NCI-H526 (cell line): ENCODE measurements at regions not wholly inside any gene's neighbourhood (a gene's known extent, or its start where the extent isn't known, plus 50 kb on each side); places are given as distances from the start of the nearest gene placed in this dataset.

Experiments
- DNase-seq, 2 experiments: peaks; one replicate each; lab custom pipeline; 2025; lab: John Stamatoyannopoulos, UW

DNA sequence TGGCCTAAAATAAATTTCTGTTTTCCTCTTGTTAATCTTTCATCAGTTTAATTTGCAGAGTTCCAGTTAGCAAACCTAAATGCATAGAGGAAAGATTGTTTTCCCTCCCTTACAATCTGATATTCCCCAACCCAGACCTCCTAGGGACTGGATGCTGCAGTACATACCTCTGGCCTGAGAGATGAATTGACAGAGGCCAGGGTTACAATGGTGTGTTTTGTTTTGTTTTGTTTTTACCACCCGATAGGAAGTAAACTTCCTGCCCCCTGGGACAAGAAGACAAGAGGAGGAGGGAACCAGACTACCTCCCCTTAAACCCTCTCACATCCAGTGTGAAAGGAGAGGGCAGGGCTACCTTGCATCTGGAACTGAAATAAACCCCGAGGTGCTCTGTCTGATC, 319.0 kb downstream of the LRFN2 start:
- no peak for DNase-seq

DNA sequence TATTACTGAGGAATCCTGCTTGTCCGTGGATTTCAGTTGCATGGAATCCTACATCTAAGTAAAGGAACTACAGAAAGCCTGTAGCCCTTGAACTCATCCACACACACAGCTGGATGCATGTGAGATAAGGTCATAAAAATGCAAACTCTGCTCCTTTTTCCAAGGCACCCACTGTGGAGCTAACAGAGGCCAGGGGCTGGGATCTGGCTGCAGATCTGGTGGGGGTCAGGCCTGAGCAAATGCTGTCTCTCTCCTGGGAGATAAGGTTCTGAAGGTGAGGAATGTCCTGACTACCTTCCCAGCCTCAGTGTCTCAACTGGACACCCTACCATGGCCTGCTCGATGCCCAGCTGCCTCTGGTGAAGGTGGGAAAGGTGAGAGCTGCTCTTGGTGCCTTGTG, 321.5 kb downstream of the LRFN2 start:
- peak; percentile 33 to 68 for DNase-seq

DNA sequence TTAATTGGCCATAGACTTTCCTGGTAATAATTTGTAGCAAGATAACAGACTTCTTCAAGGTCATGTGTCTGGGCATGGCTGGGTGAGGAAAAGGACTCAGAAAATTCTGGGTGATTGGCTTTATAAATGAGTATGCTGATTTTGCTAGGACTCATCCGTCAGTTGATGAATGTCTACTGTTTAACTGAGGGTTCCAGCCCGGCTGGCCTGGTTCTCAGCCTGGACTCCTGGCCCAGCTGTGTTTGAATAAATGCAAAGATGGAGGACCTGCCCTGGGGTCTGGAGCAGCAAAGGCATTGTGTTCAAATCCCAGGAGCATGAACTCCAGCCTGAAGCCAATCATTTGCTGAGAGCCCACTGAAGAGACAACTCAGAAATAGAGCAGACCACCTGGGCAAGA, 323.2 kb downstream of the LRFN2 start:
- DNase-seq, result no peak

DNA sequence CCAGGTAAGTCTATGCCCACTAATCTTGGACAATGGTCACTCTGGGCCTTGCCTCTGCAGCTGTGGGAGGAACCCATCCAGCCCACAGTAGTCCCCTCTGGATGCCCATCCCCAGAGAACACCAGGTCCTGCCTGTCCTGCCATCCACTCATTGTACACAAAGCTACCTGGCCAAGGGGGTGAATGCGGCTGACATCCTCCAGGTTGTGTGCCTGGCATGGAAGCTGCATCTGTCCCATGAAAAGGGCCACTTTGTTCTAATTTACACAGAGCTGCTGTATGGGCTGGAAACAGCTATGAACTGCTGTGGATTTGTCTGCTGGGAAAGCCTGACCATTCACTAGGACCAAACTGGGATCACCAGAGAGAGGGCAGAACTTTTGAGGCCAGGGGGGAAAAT, 324.8 kb downstream of the LRFN2 start:
- DNase-seq, result no peak

DNA sequence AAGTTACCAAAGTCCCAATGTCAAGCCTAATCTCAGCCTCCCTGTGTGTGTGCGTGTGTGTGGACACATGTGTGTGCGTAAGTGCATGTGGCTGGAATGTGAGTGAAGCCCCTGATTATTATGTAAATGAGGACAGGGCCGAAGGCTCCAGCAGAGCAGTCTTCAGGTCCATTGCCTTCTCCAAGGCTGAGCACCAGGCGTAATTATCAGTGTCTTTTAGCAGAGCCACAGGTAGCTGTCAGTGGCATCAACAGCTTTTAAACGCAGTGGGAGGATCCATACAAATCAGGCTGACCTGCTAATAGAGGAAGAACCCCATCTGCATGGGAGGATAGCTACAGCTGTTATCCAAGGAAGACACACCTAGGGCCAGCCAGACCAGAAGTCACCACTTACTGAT, 324.3 kb upstream of the MOCS1 start:
- DNase-seq, result no peak

- DNase-seq, result no peak
Observed at GRCh38 chr6:40256831-40257230, 322.6 kb upstream of the MOCS1 start.

GRCh38 chr6:40256224-40256623, 322.0 kb upstream of the MOCS1 start:
- DNase-seq, result peak in 1 of 2 experiments; percentile 12

DNA sequence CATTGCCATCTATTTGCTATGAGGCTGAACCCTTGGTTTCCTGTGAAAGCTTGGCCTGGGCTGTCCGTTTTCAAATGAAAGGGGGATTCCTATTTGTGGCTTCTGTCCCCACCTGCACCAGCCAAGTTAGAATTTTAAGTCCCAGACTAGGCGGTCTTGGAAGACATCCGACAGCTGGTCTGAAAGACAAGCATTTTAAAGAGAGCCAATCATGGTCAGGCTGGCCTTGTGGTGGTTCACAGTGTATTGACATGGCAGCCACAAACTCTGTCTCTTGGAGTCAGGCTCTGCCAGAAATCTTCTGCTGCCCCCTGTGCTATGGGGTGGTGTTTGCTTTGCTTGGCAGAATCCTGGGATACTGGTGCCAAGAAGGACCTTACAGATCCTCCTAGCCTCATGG, 319.2 kb upstream of the MOCS1 start:
- no peak for DNase-seq

DNA sequence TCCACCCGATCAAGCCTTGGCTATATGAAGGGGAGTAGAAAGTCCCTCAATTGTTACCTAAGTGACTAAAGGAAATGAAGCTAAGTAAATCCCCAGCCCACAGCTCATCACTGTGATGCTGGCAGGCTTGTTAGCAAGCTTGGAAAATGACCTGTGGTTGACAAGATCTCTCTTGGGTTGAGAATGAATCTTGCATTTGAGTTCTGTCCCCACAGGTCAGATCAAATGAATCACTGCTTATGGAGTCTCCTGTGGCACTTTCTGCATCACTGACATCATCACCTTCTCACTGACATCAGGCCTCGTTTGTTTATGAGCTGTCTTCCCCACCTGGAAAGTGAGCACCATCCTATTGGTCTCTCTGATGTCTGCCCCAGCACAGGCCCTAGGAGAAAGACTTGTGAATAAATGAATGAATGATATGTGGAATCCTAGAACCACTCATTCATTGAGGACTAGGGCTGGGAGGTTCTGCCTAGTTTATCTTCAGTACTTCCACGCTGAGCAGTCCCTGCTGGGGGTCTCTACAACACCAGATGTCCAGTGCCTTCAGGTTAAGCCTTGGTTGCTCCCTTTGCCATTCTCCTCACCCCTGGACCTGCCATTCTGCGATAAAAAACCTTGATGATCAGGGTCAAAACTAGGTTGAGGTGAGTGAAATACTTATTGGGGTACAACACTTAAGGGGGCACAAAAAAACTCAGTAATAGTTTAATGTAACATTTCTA, 318.4 kb upstream of the MOCS1 start:
- no peak for DNase-seq

DNA sequence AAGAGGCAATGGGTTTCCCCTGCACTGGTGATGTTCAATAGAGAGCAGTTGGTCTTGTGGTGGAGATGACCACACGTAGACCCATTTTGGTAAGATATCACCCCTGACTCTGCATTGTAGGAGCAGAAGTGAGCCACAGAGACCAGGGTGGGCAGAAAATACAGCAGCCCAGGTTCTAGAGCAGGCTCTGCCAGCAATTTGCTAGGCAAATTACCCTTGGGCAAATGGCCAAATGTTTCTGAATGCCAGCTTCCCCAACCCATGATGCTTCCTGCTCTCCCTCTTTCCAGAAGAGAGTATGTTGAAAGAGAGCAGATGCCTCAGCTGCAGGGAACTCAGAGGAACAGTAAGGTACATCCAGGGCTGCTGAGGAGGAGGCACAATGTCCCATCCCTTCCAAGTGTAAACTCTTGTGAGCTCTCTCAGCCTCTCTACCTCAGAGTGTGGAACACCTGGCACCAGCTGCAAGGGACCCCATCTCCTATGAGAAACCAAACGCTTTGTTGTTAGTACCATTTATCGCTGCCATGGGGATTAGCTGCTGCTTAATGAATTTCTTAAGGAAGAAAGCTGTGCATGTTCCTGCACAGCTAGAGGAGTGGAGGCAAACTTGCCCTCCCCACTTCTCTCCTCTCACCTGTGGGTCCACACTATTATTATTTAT, 317.5 kb upstream of the MOCS1 start:
- peak; percentile 78 to 91 for DNase-seq

DNA sequence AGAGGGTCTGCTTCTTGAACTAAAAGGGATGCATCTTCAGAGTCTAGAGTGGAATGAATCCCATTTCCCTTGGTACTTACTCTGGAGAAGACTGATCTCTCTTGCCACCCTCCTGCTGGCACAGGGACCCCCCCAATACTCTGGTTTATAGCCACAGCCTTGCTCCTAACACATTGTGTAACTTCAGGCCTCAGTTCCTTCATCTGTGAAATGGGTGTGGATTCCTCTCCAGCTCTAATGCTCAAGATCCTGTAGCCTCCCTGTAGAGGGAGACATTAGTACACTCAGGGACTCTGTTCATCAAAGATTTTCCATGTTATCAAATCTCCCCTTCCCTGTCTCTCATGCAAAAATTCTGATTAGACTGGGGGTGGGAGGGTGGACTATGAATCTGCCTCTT, 315.7 kb upstream of the MOCS1 start:
- peak in 1 of 2 experiments; percentile 38 for DNase-seq

- DNase-seq, result no peak
Observed at GRCh38 chr6:40247516-40248115, 313.4 kb upstream of the MOCS1 start.

DNA sequence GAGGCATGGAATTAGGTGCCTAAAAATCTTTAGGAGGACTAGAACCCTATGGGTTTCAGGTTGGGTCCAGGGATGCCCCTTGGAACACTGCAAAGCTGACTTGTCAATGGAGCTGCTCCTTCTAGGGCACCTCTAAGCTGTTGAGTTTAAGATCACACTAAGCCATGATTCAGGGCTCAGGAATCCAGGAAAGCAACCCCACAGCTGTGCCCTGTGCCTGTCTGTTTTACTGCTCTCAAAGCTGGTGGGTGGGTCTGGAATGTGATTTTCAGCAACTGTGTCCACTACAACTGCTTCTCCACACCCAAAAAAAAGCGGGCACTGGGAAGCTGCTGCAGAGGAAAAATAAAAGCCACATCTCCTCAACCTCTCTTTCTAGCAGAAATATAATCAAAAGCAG, 310.4 kb upstream of the MOCS1 start:
- no peak for DNase-seq

- no peak for DNase-seq
Observed at GRCh38 chr6:40232698-40233097, 298.4 kb upstream of the MOCS1 start.

DNA sequence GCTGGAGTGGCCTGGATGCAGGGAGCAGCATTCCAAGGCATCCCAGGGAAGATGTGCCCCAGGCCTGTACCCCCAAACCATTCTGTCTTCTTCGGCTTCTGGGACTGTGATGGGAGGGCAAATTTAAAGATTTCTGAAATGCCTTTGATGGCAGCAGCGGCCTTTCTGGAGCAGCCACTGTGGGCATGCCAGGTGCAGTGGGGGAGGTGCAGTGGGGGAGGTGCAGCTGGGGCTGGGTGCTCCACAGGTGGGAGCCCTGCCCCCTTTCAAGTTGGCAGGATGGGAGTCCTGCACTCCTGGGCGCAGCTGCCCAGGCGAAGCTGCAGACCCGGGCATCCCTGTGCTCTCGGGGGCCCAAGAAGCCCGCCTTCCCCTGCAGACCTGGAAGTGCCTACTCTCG, 293.5 kb upstream of the MOCS1 start:
- DNase-seq, result no peak

DNA sequence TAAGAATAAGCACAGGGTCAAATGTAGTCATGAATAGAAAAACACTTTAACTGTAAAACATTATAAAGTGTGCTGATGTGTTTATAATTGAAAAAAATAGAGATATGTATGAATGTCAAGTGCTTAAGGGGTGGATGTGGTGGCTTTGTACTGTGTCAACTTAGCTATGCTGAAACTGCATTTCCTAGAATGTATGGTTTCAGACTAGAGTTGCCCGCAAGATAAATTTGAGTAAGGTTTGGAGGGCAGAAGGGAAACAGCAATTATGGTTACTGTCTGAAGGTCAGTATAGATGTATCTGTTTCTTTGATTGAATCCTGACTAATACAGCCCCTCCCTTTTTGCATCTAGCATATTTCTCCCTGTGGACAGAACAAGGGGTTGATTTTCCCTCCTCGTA, 288.1 kb upstream of the MOCS1 start:
- DNase-seq, result no peak

- DNase-seq, result no peak
Observed at GRCh38 chr6:40219799-40220198, 285.5 kb upstream of the MOCS1 start.

DNA sequence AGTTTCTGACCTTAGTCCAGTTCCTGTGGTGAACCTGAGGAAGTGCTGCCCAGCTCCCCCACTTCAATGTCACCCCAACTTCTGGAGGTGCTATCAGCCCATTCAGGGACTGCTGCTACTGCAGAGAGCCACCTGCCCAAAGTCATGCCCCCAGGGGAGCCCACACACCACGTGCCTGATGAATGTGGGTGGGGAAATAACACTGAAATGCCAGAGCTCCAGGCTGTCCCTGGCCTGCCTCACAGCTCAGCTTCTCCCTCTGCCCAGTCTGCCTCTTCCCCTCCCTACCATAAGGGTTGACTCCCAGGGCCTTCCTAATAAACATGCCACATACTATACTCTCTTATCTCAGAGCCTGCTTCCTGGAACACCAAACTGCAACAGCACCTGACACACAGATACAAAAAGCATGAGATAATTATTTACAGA, 276.4 kb upstream of the MOCS1 start:
- DNase-seq, result peak in 1 of 2 experiments; percentile 33

- no peak for DNase-seq
Observed at GRCh38 chr6:40205801-40206200, 271.5 kb upstream of the MOCS1 start.

GRCh38 chr6:40205004-40205403, 270.7 kb upstream of the MOCS1 start:
- DNase-seq, result no peak

DNA sequence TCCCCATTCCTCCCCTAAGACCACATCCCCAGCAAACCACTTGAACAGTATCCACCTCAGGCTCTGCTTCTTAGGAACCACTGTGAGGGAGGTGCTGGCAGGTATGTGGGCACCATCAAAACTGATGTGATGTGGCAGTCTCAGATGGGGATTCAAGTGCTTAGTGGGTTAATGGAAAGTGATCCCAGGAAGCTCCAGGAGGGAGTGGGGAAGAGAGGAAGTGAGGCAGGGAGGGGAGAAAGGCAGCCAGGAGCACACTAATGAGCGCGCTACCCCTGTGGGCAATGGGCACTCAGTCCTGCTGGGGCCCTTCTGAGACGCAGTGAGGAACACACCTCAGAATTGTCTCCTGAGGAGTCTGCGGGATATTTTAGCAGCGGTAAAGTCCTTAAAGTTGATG, 263.1 kb upstream of the MOCS1 start:
- no peak for DNase-seq

GRCh38 chr6:40196135-40196518, 261.9 kb upstream of the MOCS1 start:
- peak in 1 of 2 experiments; percentile 38 for DNase-seq

GRCh38 chr6:40195428-40196134, 261.3 kb upstream of the MOCS1 start:
- DNase-seq, result no peak
